ENCODE measurements at regions not wholly inside any gene's neighbourhood (a gene's known extent, or its start where the extent isn't known, plus 50 kb on each side); places are given as distances from the start of the nearest gene placed in this dataset.

DNA sequence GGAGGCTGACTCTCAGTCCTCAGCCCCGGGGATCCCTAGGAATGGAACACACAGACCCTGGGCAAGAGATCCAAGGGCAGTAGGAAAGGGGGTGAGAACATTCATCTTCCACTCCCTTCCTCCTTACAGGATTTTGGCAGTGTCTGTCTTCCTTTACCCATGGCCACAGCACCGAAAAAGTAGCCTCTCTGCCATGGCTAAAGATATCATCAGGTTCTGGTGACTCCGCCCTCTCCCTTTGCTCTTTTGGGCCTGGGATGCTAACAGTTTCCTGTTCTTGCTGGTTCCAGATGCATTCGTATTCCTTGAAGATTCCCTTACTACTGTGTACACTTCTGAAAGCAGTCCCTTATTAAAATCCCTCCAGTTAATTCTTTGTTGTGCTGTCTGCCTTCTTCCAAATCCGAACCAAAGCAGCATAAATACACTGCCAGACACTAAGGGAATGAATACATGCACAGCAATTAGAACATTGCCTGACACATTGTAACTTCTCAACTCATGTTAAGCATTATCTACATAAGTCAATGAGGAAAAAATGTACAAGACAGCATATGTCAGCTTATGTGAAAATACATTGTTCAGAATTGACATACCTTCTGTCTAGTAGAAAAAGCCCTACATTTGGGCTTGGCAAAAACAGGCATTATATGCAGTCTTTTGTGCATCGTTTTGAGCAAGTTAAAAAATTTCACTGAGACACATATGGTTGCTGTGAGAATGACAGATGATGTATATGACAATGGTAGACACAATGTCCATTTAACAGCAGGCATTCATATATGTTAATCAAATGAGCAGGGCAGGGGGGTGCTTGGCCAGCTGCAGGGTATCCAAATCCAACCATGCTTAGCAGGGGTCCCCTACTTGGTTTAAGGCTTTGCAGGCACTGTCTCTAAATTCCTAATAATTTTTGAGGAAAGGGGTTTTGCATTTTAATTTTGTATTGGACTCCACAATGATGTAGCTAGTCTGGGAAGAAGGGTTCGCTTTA lies 58.8 kb upstream of the RAI14 start:
- DNase-seq (ENCODE audit: low read depth) = no peak

GRCh38 chr5:34598177-34598794 lies 57.8 kb upstream of the RAI14 start:
- DNase-seq (ENCODE audit: low read depth) = no peak

GRCh38 chr5:34599471-34600117 lies 56.5 kb upstream of the RAI14 start:
- no peak for DNase-seq (ENCODE audit: low read depth)

- DNase-seq (ENCODE audit: low read depth) = no peak
These were observed 56.0 kb upstream of the RAI14 start for GRCh38 chr5:34600118-34600493.

DNA sequence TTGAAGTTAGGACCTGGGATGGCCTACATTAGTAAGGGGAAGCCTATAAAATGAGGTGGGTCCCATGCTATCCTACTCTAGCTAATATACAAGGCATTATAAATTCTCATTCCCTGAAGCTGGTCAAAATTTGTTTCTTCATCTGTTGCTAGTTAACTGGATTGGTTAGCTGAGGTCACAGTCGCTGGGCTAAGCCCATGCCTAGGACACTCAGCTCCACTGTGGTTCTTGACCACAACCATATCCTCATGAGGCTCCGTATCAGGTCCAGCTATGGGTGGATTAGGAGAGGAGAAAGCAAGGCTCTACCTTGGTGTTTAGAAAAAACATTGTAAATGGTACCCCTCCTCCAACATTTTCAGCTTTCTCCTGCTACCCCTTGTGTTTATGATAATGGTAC lies 52.8 kb upstream of the RAI14 start:
- DNase-seq (ENCODE audit: low read depth) = no peak

- no peak for DNase-seq (ENCODE audit: low read depth)
These were observed 51.9 kb upstream of the RAI14 start for GRCh38 chr5:34604119-34604675.

- no peak for DNase-seq (ENCODE audit: low read depth)
These were observed 50.0 kb upstream of the RAI14 start for GRCh38 chr5:34606101-34606500.

All from stimulated activated CD8-positive, alpha-beta memory T cell treated with anti-CD3 and anti-CD28 coated beads, Interleukin-7, amount 100 ng/mL, for 24 hours (primary cell).